K562 (cell line): ENCODE measurements at regions not wholly inside any gene's neighbourhood (a gene's known extent, or its start where the extent isn't known, plus 50 kb on each side); places are given as distances from the start of the nearest gene placed in this dataset.

Experiments
- CTCF ChIP-seq, 3 experiments: IDR thresholded peaks in 2 of 3; conservative IDR thresholded peaks in 1 of 3; 2 replicates each; pipeline ENCODE4 v1.5.1; 2011 to 2012; ENCODE audit warnings: low read length in 3 of 3, mild to moderate bottlenecking in 3 of 3, control low read depth in 2 of 3, improper control_type of control experiment in 1 of 3, inconsistent platforms in 1 of 3, low read depth in 1 of 3, mixed read lengths in 1 of 3, moderate library complexity in 1 of 3; ENCODE audit not compliant: insufficient read depth in 2 of 3
- E2F4 ChIP-seq: sonication (generic); formaldehyde crosslinking; IDR thresholded peaks from 2 replicates; pipeline ENCODE4 v1.8.0; 2022; ENCODE audit warnings: mild to moderate bottlenecking, low read depth, missing genetic modification reagents
- ELF4 ChIP-seq: fragments of 450-650 bp; formaldehyde crosslinking; IDR thresholded peaks from 2 replicates; pipeline ENCODE4 v1.4.0; 2022; ENCODE audit warnings: missing genetic modification characterization
- HMG20A ChIP-seq: fragments of 450-650 bp; formaldehyde crosslinking; conservative IDR thresholded peaks from 2 replicates; pipeline ENCODE4 v1.4.0; 2020; ENCODE audit warnings: mild to moderate bottlenecking, mixed read lengths
- HNRNPK ChIP-seq: fragments of 200-400 bp; formaldehyde crosslinking; IDR thresholded peaks from one replicate; pipeline ENCODE4 v1.6.1; 2018; ENCODE audit warnings: mild to moderate bottlenecking, low read depth, low read length; ENCODE audit not compliant: poor library complexity, severe bottlenecking
- HOMEZ ChIP-seq: fragments of 250-450 bp; sonication (Bioruptor Pico); IDR thresholded peaks from 2 replicates; pipeline ENCODE4 v1.4.0; 2020; ENCODE audit warnings: mild to moderate bottlenecking, moderate library complexity
- NR3C1 ChIP-seq: sonication (generic); formaldehyde crosslinking; IDR thresholded peaks from 2 replicates; pipeline ENCODE4 v1.8.1; 2022; ENCODE audit warnings: missing genetic modification reagents
- SMAD4 ChIP-seq: fragments of 250-450 bp; sonication (Bioruptor Pico); conservative IDR thresholded peaks from 2 replicates; pipeline ENCODE4 v1.8.0; 2021; ENCODE audit warnings: inconsistent platforms, mild to moderate bottlenecking, moderate library complexity
- SP2 ChIP-seq: IDR thresholded peaks from 2 replicates; pipeline ENCODE4 v1.6.1; 2011; ENCODE audit warnings: mild to moderate bottlenecking, low read depth, low read length, moderate library complexity; ENCODE audit not compliant: poor library complexity, severe bottlenecking; ENCODE audit errors: extremely low read depth
- ZFP91 ChIP-seq: sonication (generic); formaldehyde crosslinking; IDR thresholded peaks from 2 replicates; pipeline ENCODE4 v1.8.0; 2022; ENCODE audit warnings: mild to moderate bottlenecking, missing genetic modification reagents
- ZNF121 ChIP-seq: sonication (generic); formaldehyde crosslinking; conservative IDR thresholded peaks from 2 replicates; pipeline ENCODE4 v1.8.0; 2022; ENCODE audit warnings: missing genetic modification reagents

GRCh38 chr7:46932306-46932675 lies 649.6 kb downstream of the TNS3 start:
- TF ChIP-seq E2F4 (CRISPR knock-in tag) = no peak
- no peak for TF ChIP-seq HNRNPK
- TF ChIP-seq SP2 = no peak
- TF ChIP-seq NR3C1 (CRISPR knock-in tag) = no peak
- TF ChIP-seq ZNF121 (CRISPR knock-in tag) = no peak
- TF ChIP-seq ZFP91 = no peak
- no peak for TF ChIP-seq HOMEZ (CRISPR knock-in tag)
- no peak for TF ChIP-seq SMAD4 (CRISPR knock-in tag)
- no peak for TF ChIP-seq HMG20A
- no peak for TF ChIP-seq ELF4 (CRISPR knock-in tag)
- no peak for TF ChIP-seq CTCF (IDR thresholded peaks at IDR 0.05 in 2 of 3, conservative IDR thresholded peaks at IDR 0.05 in 1 of 3; ENCODE audit: insufficient read depth in 2 of 3, low read depth in 1 of 3, low read length in 3 of 3)
